BE2C (cell line): ENCODE measurements at regions not wholly inside any gene's neighbourhood (a gene's known extent, or its start where the extent isn't known, plus 50 kb on each side); places are given as distances from the start of the nearest gene placed in this dataset.

ENCODE experiments used
- DNase-seq: peaks from one replicate; pipeline ENCODE4 v3.0.0-alpha.2; 2020
- H3K27me3 ChIP-seq: fragments of 250-450 bp; sonication (Bioruptor Pico); 2 replicates; pipeline ENCODE4 v1.5.1; 2020; ENCODE audit warnings: mild to moderate bottlenecking
- H3K36me3 ChIP-seq: fragments of 250-450 bp; sonication (Bioruptor Pico); 2 replicates; pipeline ENCODE4 v1.5.1; 2020; ENCODE audit warnings: mild to moderate bottlenecking
- H3K4me1 ChIP-seq: fragments of 250-450 bp; sonication (Bioruptor Pico); 2 replicates; pipeline ENCODE4 v1.5.1; 2020
- H3K4me3 ChIP-seq: 2 replicates; pipeline ENCODE4 v1.5.1; 2011; ENCODE audit warnings: low read depth, low read length
- H3K9me3 ChIP-seq: fragments of 250-450 bp; sonication (Bioruptor Pico); 2 replicates; pipeline ENCODE4 v1.5.1; 2020
- TF ChIP-seq, protein P1 (sequence below): IDR thresholded peaks from 2 replicates; pipeline ENCODE4 v1.5.1; 2012; ENCODE audit warnings: mild to moderate bottlenecking, low read depth, low read length

DNA sequence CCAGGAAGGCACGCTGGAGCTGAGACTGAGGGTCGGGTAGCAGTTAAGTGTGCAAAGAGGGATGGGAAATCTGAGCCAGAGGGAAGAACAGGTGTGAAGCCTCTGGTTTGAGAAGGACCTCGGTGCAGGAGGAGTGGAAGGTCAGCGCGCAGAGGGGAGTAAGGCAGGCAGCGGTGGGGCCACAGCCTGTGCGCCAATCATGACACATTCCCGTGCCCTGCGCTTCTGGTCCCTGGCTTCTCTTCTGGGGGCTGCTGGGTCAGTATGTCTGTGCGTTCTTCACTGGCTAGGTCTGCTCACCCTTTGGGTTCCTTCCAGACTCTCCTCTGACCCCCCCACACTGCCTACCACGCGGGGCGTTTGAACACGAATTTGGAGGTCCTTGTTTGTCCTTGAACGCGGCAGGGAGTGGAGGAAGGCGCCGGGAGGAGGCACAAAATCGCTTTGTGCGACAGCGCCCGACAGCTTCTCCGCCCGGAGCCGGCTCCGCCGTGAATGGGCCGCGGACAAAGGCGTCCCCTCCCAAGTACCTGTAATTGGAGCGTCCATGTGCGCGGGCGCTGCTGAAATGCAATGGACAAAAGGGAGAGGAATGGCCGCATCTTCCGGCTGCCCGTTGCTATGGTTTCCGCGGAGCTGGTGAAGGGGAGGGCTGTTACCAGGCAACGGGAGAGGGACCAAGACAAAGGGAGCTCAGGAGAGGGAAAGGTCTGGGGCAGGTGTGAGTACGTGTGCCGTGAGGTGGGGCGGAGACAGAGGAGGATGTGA, 207.2 kb upstream of the SRRM4 start:
- Histone ChIP-seq H3K27me3 (peaks cover 7% of the 10 kb centered on the region), H3K4me1 (no peaks in the 10 kb centered on the region), H3K4me3 (no peak overlapping the region), H3K36me3 (no peaks in the 10 kb centered on the region), H3K9me3 (no peaks in the 10 kb centered on the region)
- DNase-seq, result peak; percentile 23
- TF ChIP-seq, protein P1, sequence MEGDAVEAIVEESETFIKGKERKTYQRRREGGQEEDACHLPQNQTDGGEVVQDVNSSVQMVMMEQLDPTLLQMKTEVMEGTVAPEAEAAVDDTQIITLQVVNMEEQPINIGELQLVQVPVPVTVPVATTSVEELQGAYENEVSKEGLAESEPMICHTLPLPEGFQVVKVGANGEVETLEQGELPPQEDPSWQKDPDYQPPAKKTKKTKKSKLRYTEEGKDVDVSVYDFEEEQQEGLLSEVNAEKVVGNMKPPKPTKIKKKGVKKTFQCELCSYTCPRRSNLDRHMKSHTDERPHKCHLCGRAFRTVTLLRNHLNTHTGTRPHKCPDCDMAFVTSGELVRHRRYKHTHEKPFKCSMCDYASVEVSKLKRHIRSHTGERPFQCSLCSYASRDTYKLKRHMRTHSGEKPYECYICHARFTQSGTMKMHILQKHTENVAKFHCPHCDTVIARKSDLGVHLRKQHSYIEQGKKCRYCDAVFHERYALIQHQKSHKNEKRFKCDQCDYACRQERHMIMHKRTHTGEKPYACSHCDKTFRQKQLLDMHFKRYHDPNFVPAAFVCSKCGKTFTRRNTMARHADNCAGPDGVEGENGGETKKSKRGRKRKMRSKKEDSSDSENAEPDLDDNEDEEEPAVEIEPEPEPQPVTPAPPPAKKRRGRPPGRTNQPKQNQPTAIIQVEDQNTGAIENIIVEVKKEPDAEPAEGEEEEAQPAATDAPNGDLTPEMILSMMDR, result no peak

- peaks cover 7% of the 10 kb centered on the region for H3K27me3 ChIP-seq
- TF ChIP-seq, protein P1, result no peak
- no peaks in the 10 kb centered on the region for H3K9me3 ChIP-seq
- no peak overlapping the region for H3K4me3 ChIP-seq
- no peak for DNase-seq
- H3K4me1 ChIP-seq, result no peaks in the 10 kb centered on the region
- no peaks in the 10 kb centered on the region for H3K36me3 ChIP-seq
Observed at GRCh38 chr12:118777504-118777903, 203.8 kb upstream of the SRRM4 start.

DNA sequence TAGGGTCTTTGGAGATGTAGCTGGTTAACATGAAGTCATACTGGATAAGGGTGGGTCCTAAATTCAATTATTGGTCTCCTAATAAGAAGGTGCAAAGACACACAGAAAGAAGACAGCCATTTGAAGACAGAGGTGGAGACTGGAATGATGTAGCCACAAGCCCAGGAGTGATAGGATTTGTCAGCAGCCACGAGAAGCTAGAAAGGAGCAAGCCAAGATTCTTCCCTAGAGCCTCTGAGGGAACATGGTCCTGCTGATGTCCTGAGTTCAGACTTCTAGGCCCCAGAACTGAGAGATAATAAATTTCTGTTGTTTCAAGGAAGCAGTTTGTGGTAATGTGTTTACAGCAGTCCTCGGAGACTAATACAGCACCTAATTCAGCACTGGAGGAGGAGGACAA, 203.3 kb upstream of the SRRM4 start:
- no peaks in the 10 kb centered on the region for H3K36me3 ChIP-seq
- DNase-seq, result no peak
- TF ChIP-seq, protein P1, result no peak
- H3K4me1 ChIP-seq, result no peaks in the 10 kb centered on the region
- no peaks in the 10 kb centered on the region for H3K9me3 ChIP-seq
- H3K27me3 ChIP-seq, result peaks cover 7% of the 10 kb centered on the region
- no peak overlapping the region for H3K4me3 ChIP-seq

- Histone ChIP-seq H3K4me3 (no peak overlapping the region), H3K27me3 (no peaks in the 10 kb centered on the region), H3K4me1 (no peaks in the 10 kb centered on the region), H3K9me3 (no peaks in the 10 kb centered on the region), H3K36me3 (no peaks in the 10 kb centered on the region)
- no peak for DNase-seq
- TF ChIP-seq, protein P1, result no peak
Observed at GRCh38 chr12:118780939-118781338, 200.4 kb upstream of the SRRM4 start.

DNA sequence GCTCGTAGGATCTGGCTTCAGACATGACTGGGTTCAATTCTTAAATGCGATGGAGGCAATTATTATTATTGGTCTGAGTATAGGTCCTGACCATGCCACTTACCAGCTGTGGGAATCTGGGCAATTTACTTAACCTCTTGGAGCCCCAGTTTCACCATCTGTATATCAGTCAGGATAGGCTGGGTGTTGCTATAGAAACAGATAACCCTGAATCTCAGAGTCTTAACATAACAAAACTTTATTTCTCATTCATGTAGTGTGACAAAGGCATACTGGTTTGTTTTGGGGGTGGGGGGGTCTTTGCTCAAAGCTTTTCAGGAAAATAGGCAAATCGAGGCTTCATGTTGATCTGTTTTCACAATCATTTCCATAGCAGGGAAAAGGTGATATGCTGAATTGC, 199.6 kb upstream of the SRRM4 start:
- Histone ChIP-seq H3K4me1 (no peaks in the 10 kb centered on the region), H3K4me3 (no peak overlapping the region), H3K36me3 (no peaks in the 10 kb centered on the region), H3K9me3 (no peaks in the 10 kb centered on the region), H3K27me3 (no peaks in the 10 kb centered on the region)
- DNase-seq, result no peak
- TF ChIP-seq, protein P1, result no peak

DNA sequence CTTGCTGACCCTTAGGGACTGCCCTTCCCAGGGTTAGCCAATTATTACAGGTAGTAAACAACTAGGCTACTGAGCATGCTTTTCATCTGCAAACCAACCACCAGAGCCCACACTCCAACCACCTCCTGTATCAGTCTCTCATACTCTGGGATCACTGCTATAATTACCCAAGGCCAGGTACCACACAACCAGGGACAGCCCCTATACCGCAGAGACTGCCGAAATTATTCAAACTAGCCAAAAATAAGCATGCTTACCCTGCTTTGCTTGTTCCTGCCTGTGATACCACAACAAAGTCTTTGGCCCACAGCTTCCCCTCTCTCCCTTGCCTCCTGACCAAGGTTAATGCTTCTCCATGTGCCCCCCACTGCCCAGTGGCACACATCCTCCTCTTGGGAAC, 197.6 kb upstream of the SRRM4 start:
- Histone ChIP-seq H3K4me1 (no peaks in the 10 kb centered on the region), H3K36me3 (no peaks in the 10 kb centered on the region), H3K4me3 (no peak overlapping the region)

More for the DNA sequence above, 197.6 kb upstream of the SRRM4 start:
- DNase-seq, result no peak
- TF ChIP-seq, protein P1, result no peak
- no peaks in the 10 kb centered on the region for H3K27me3 ChIP-seq
- H3K9me3 ChIP-seq, result no peaks in the 10 kb centered on the region
